Karpas-422 (cell line): ENCODE measurements at regions not wholly inside any gene's neighbourhood (a gene's known extent, or its start where the extent isn't known, plus 50 kb on each side); places are given as distances from the start of the nearest gene placed in this dataset.

ENCODE experiments used
- DNase-seq: peaks from one replicate; pipeline ENCODE4 v3.0.0-alpha.2; 2015
- H2AFZ ChIP-seq: fragments of 200-600 bp; sonication (generic); 2 replicates; pipeline ENCODE4 v1.6.1; 2014; ENCODE audit warnings: antibody characterized with exemption, low read length, mixed read lengths
- H3K27ac ChIP-seq: fragments of 200-600 bp; sonication (generic); 2 replicates; pipeline ENCODE4 v1.5.1; 2014; ENCODE audit warnings: mild to moderate bottlenecking, low read length, moderate library complexity
- H3K27me3 ChIP-seq: fragments of 200-600 bp; sonication (generic); 2 replicates; pipeline ENCODE4 v1.6.1; 2014; ENCODE audit warnings: low read length, mixed read lengths
- H3K36me3 ChIP-seq: fragments of 200-600 bp; sonication (generic); 2 replicates; pipeline ENCODE4 v1.6.1; 2014; ENCODE audit warnings: low read length, mixed read lengths; ENCODE audit not compliant: insufficient read depth
- H3K4me1 ChIP-seq: fragments of 200-600 bp; sonication (generic); 2 replicates; pipeline ENCODE4 v1.6.1; 2014; ENCODE audit warnings: mild to moderate bottlenecking, low read length, mixed read lengths
- H3K4me2 ChIP-seq: fragments of 200-600 bp; sonication (generic); 2 replicates; pipeline ENCODE4 v1.6.1; 2014; ENCODE audit warnings: low read length, low read depth, mild to moderate bottlenecking; ENCODE audit not compliant: poor library complexity, severe bottlenecking
- H3K4me3 ChIP-seq: fragments of 200-600 bp; sonication (generic); 2 replicates; pipeline ENCODE4 v1.5.1; 2014; ENCODE audit warnings: mild to moderate bottlenecking, antibody characterized with exemption, low read length, mixed read lengths
- H3K79me2 ChIP-seq: fragments of 200-600 bp; sonication (generic); 2 replicates; pipeline ENCODE4 v1.6.1; 2014; ENCODE audit warnings: mild to moderate bottlenecking, low read length, mixed read lengths
- H3K9ac ChIP-seq: fragments of 200-600 bp; sonication (generic); 2 replicates; pipeline ENCODE4 v1.6.0; 2014; ENCODE audit warnings: low read length
- H3K9me2 ChIP-seq: fragments of 200-600 bp; sonication (generic), shearing (Covaris generic); replicated peaks from 2 replicates; pipeline ENCODE4 v1.6.0; 2014; ENCODE audit warnings: mild to moderate bottlenecking, low read length, moderate library complexity; ENCODE audit not compliant: insufficient read depth
- H3K9me3 ChIP-seq: fragments of 300-700, 200-600 bp; sonication (generic); 2 replicates; pipeline ENCODE4 v1.6.1; 2014; ENCODE audit warnings: low read length, mixed read lengths
- H4K20me1 ChIP-seq: fragments of 200-600 bp; sonication (generic); 2 replicates; pipeline ENCODE4 v1.6.1; 2014; ENCODE audit warnings: mild to moderate bottlenecking, antibody characterized with exemption, low read length, low read depth; ENCODE audit not compliant: insufficient read depth

DNA sequence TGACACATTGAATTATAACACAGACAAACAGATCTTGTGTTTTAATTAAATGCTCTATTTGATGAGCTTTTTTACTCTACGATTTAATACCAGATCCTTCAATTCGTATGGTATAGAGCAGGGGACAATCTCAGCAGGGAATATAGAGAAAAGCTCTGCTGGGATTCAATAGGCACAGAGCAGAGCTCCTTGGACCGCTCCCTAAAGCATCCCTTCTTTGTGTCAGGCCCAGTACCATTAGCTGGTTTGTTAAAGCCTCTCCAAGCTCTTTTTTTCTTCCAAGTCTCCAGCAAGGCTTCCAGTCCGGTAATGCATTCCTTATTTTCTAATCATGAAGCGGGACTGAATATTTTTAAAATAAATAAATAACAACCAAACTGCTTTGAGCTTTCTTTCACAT is 466.0 kb downstream of the NR4A2 start:
- Histone ChIP-seq H3K27me3 (no peaks in the 10 kb centered on the region), H3K9ac (no peak overlapping the region), H3K9me3 (peaks cover 16% of the 10 kb centered on the region), H2AFZ (no peak overlapping the region), H3K27ac (no peak overlapping the region), H3K9me2 (no peaks in the 10 kb centered on the region), H3K4me1 (no peaks in the 10 kb centered on the region), H3K4me3 (no peak overlapping the region), H3K4me2 (no peak overlapping the region), H3K36me3 (no peaks in the 10 kb centered on the region), H4K20me1 (no peaks in the 10 kb centered on the region), H3K79me2 (no peaks in the 10 kb centered on the region)
- DNase-seq, result no peak

DNA sequence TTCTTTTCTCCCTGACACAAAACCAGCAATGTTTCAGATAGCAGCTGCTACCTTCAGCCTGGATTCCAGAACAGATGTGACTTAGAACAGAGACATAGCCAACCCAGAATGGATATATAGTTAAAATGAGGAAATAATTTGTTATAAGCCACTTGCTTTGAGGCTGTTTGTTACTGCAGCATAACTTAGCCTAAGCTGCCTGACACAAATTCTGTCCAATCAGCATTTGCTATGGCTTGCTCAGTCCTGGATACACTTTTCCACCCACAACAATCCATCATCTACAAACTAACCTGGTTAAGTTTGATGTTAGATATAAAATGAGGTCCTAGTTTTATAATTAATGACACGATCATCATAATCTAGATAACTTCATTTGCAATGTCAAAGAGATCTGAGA is 480.4 kb downstream of the NR4A2 start:
- Histone ChIP-seq H3K4me1 (no peaks in the 10 kb centered on the region), H3K4me3 (no peak overlapping the region), H3K9me2 (no peaks in the 10 kb centered on the region), H3K27ac (no peak overlapping the region), H3K9me3 (peaks cover 14% of the 10 kb centered on the region), H3K79me2 (no peaks in the 10 kb centered on the region), H3K4me2 (no peak overlapping the region), H2AFZ (no peak overlapping the region), H3K27me3 (no peaks in the 10 kb centered on the region), H3K36me3 (no peaks in the 10 kb centered on the region), H4K20me1 (no peaks in the 10 kb centered on the region), H3K9ac (no peak overlapping the region)
- DNase-seq, result no peak

DNA sequence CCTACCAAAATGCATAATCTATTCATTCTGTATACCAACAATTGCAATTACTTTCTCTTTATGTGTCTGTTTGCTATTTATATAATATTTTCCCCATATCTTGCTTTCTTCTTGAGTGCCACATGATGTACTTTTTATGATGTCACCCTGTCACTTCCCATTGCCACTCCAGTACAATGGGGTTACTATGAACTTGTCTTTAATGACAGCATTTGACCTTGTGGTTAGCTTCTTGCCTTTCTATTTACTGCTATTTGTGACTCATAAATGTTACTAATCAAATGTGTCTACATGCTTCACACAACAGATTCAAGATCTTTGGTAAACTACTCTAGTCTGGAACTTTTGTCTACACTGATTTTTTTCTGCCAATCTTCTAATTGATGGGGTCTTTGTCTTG is 486.3 kb downstream of the NR4A2 start:
- Histone ChIP-seq H3K4me2 (no peak overlapping the region), H3K79me2 (no peaks in the 10 kb centered on the region), H3K9me2 (no peaks in the 10 kb centered on the region), H3K36me3 (no peaks in the 10 kb centered on the region), H3K27ac (no peak overlapping the region), H3K4me1 (no peaks in the 10 kb centered on the region), H3K9me3 (peaks cover 5% of the 10 kb centered on the region; the same call in 1 of the 2 replicates), H3K4me3 (no peak overlapping the region), H3K9ac (no peak overlapping the region), H4K20me1 (no peaks in the 10 kb centered on the region), H3K27me3 (no peaks in the 10 kb centered on the region), H2AFZ (no peak overlapping the region)
- DNase-seq, result no peak

DNA sequence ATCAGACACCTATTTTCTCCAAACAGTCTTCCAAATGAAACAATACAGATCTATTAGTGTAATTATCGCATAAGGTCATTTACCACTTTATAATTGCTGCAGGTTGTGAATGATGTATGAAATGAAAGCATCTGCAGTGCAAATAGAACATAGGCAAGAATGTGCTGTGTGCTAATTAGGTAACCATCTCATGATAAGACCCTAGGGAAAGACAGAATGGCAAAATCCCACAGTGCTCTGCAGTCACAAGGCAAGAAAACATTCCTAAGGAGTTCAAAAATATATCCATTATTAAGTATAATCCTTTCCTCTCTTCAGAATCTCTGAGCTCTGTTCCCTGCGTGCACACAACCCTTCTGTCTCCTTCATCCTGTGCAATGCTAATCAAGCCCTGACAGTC is 488.1 kb downstream of the NR4A2 start:
- H3K9me2 ChIP-seq, result no peaks in the 10 kb centered on the region
- no peaks in the 10 kb centered on the region for H3K27me3 ChIP-seq
- no peak overlapping the region for H2AFZ ChIP-seq
- no peak overlapping the region for H3K4me2 ChIP-seq
- H3K4me3 ChIP-seq, result no peak overlapping the region
- no peak overlapping the region for H3K27ac ChIP-seq
- no peaks in the 10 kb centered on the region for H3K36me3 ChIP-seq
- no peaks in the 10 kb centered on the region for H4K20me1 ChIP-seq
- no peak overlapping the region for H3K9ac ChIP-seq
- DNase-seq, result no peak
- H3K9me3 ChIP-seq, result peaks cover 13% of the 10 kb centered on the region
- H3K79me2 ChIP-seq, result no peaks in the 10 kb centered on the region
- no peaks in the 10 kb centered on the region for H3K4me1 ChIP-seq

DNA sequence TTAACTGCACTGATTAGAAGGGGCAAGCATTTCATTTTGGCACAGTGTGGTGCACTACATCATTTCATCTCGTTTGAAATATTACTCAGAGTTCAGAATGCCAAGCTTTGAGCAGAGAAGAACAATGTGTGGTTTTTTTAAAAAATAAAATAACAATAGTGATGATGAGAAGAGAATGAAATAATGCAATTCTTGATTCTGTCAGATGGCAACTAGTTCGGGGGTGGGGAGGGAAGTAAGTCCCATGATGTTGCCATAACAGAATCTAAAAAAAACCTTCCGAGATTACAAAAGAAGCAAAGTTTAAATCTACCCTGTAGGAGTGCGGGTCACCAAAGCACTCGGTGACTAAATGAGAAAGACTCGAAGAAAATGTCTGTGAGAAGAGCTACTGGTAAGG is 490.4 kb downstream of the NR4A2 start:
- no peak for DNase-seq
- no peak overlapping the region for H3K4me2 ChIP-seq
- H3K36me3 ChIP-seq, result no peaks in the 10 kb centered on the region
- peaks cover 14% of the 10 kb centered on the region for H3K9me3 ChIP-seq
- H3K27ac ChIP-seq, result no peak overlapping the region
- no peak overlapping the region for H3K9ac ChIP-seq
- no peak overlapping the region for H2AFZ ChIP-seq
- no peaks in the 10 kb centered on the region for H4K20me1 ChIP-seq
- no peaks in the 10 kb centered on the region for H3K9me2 ChIP-seq
- H3K4me3 ChIP-seq, result no peak overlapping the region
- H3K27me3 ChIP-seq, result no peaks in the 10 kb centered on the region
- no peaks in the 10 kb centered on the region for H3K79me2 ChIP-seq
- no peaks in the 10 kb centered on the region for H3K4me1 ChIP-seq

DNA sequence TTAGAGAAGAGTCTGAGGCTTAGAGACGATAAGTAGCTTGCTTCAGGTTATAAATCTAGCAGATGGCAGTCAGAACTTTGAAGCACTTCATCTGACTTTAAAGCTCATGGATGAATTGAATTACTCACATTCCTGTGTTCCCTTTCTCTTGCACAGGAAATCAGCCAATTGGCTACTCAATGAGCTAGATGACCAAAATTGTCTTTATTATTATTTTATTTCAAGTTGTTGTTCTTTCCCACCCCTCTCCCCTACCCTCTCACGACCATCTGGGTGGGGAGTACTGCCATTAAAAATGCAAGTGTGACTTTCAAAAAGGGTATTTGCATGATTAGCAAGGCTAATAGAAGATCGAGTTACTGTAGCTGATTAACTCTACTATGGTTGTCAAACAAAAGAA is 491.1 kb downstream of the NR4A2 start:
- no peak overlapping the region for H2AFZ ChIP-seq
- H3K4me2 ChIP-seq, result no peak overlapping the region
- no peak for DNase-seq
- H3K4me1 ChIP-seq, result no peaks in the 10 kb centered on the region
- H3K9ac ChIP-seq, result no peak overlapping the region
- H3K27me3 ChIP-seq, result no peaks in the 10 kb centered on the region
- peaks cover 12% of the 10 kb centered on the region for H3K9me3 ChIP-seq
- H3K9me2 ChIP-seq, result no peaks in the 10 kb centered on the region
- no peaks in the 10 kb centered on the region for H3K36me3 ChIP-seq
- no peak overlapping the region for H3K27ac ChIP-seq
- no peak overlapping the region for H3K4me3 ChIP-seq
- H4K20me1 ChIP-seq, result no peaks in the 10 kb centered on the region
- H3K79me2 ChIP-seq, result no peaks in the 10 kb centered on the region

DNA sequence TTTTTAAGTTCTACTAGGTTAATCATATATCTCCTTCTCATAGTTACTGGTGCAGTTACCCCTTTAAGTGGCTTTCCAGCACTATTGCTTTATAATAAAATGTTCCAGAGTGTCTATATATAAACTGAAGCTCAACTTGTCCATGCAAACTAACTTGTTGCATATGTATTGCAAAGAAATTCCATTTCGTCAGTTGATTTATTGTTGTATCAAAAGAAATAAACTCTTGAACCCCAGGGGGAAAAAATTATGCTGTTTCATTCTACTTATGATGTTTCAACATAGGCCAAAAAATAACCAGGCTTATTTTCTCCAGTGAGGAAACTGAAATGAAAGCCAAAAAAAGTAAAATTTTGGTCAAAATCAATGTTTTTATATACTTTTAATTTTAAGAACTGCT is 491.9 kb downstream of the NR4A2 start:
- no peaks in the 10 kb centered on the region for H3K4me1 ChIP-seq
- no peak for DNase-seq

DNA sequence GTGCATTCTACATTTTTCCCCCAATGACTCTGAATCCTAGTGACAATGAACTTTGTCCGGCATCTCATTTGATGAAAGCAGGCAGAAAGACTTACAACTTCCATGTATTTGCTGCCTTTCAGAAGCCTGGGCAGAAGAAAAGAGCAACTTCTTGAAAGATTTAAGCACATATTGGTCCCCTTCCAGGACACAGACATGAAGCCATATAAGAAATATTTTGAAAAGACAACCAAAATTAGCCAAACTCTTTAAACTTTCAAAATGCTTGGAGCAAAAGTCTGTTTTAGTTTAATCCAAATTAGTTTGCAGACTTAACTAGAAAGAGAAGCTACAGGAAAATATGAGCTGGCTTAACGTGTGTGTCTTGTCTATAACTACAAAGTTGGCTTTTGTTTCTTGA is 492.5 kb downstream of the NR4A2 start:
- no peaks in the 10 kb centered on the region for H3K27me3 ChIP-seq
- H3K4me3 ChIP-seq, result no peak overlapping the region
- no peaks in the 10 kb centered on the region for H3K9me2 ChIP-seq
- no peaks in the 10 kb centered on the region for H3K4me1 ChIP-seq
- no peaks in the 10 kb centered on the region for H3K79me2 ChIP-seq
- no peaks in the 10 kb centered on the region for H3K36me3 ChIP-seq
- no peak overlapping the region for H3K27ac ChIP-seq
- peaks cover 19% of the 10 kb centered on the region for H3K9me3 ChIP-seq
- H4K20me1 ChIP-seq, result no peaks in the 10 kb centered on the region
- no peak overlapping the region for H3K9ac ChIP-seq
- DNase-seq, result no peak
- H3K4me2 ChIP-seq, result no peak overlapping the region
- no peak overlapping the region for H2AFZ ChIP-seq

More for the DNA sequence above, 491.9 kb downstream of the NR4A2 start:
- Histone ChIP-seq H3K27ac (no peak overlapping the region), H3K27me3 (no peaks in the 10 kb centered on the region), H2AFZ (no peak overlapping the region), H3K4me2 (no peak overlapping the region), H3K9me2 (no peaks in the 10 kb centered on the region), H3K79me2 (no peaks in the 10 kb centered on the region), H3K9me3 (peaks cover 14% of the 10 kb centered on the region), H3K9ac (no peak overlapping the region), H4K20me1 (no peaks in the 10 kb centered on the region), H3K36me3 (no peaks in the 10 kb centered on the region), H3K4me3 (no peak overlapping the region)

DNA sequence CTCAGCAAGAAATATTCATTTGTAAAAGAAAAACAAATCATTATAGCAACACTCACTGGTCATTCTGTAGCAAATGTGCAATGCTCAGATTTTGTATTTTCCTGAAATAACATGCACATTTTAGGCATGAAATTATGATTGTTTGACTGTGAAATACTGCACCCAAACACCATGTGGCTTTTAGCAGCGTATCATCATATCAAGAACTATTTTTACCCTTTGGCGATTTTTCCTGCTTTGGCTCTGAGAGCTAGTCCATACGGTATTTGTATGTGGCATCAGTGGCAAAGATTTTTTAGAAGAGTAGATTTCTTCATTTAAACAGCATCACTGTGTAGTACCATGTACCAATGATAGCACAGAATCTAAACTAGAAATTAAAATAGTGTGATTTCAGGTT is 493.1 kb downstream of the NR4A2 start:
- H3K9me2 ChIP-seq, result no peaks in the 10 kb centered on the region
- H4K20me1 ChIP-seq, result no peaks in the 10 kb centered on the region
- peaks cover 19% of the 10 kb centered on the region for H3K9me3 ChIP-seq
- no peaks in the 10 kb centered on the region for H3K4me1 ChIP-seq
- H3K9ac ChIP-seq, result no peak overlapping the region
- no peaks in the 10 kb centered on the region for H3K27me3 ChIP-seq
- H3K79me2 ChIP-seq, result no peaks in the 10 kb centered on the region
- no peak overlapping the region for H3K27ac ChIP-seq
- no peak for DNase-seq
- no peak overlapping the region for H3K4me2 ChIP-seq
- no peak overlapping the region for H2AFZ ChIP-seq
- H3K36me3 ChIP-seq, result no peaks in the 10 kb centered on the region
- H3K4me3 ChIP-seq, result no peak overlapping the region
